Mesodermal cell (in vitro differentiated cells): ENCODE measurements at regions not wholly inside any gene's neighbourhood (a gene's known extent, or its start where the extent isn't known, plus 50 kb on each side); places are given as distances from the start of the nearest gene placed in this dataset.

Source experiments
- H3K27ac ChIP-seq: 2 replicates; pipeline ENCODE4 v1.7.0; 2013; ENCODE audit warnings: mild to moderate bottlenecking, low read depth, low read length, moderate library complexity; ENCODE audit not compliant: severe bottlenecking
- H3K36me3 ChIP-seq: 2 replicates; pipeline ENCODE4 v1.7.1; 2013; ENCODE audit warnings: mild to moderate bottlenecking, low read length, moderate library complexity; ENCODE audit not compliant: control insufficient read depth, insufficient read depth
- H3K4me1 ChIP-seq: one replicate; pipeline ENCODE4 v1.7.1; 2013; ENCODE audit warnings: mild to moderate bottlenecking, low read length; ENCODE audit not compliant: insufficient read depth, control insufficient read depth, poor library complexity, severe bottlenecking
- H3K4me3 ChIP-seq: 2 replicates; pipeline ENCODE4 v1.7.0; 2013; ENCODE audit warnings: low read length, control low read depth, mild to moderate bottlenecking; ENCODE audit not compliant: insufficient read depth, poor library complexity, severe bottlenecking; ENCODE audit errors: extremely low read depth
- H3K9me3 ChIP-seq: 2 replicates; pipeline ENCODE4 v1.7.1; 2013; ENCODE audit warnings: mild to moderate bottlenecking, low read length, moderate library complexity; ENCODE audit not compliant: control insufficient read depth
- WGBS, 2 experiments: methylation state at CpG; one replicate each; pipeline ENCODE4 v1.1.5; 2013; ENCODE audit warnings: missing lambda C conversion rate in 2 of 2; ENCODE audit not compliant: insufficient coverage in 2 of 2; 5-methylcytosine and 5-hydroxymethylcytosine counted together

DNA sequence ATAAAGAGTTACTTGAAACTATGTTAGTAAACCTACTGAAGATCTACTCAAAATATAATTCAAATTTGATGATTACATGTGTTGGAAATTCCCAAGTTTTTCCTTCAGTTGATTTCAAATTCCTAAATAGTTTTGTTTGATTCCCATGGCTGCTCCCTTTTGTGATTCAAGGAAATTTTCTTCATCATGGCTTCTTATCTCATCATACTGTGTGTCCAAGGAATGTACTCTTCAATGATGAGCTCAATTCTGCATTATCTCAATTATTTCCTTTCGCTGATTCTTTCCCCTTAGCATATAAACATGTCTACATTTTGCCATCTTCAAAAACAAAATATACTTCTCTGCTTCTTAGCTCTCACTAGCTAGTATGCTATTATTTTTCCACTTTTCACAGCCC lies 460.4 kb upstream of the NAALADL2 start:
- no peaks in the 10 kb centered on the region for H3K4me1 ChIP-seq
- H3K27ac ChIP-seq = no peak overlapping the region
- no peaks in the 10 kb centered on the region for H3K9me3 ChIP-seq
- no peaks in the 10 kb centered on the region for H3K36me3 ChIP-seq
- WGBS, 2 experiments = 100% methylated on average over 1 of the region's 1 CpG
- H3K4me3 ChIP-seq = no peak overlapping the region

GRCh38 chr3:174403831-174404230 lies 455.3 kb upstream of the NAALADL2 start:
- no peak overlapping the region for H3K4me3 ChIP-seq
- H3K4me1 ChIP-seq = no peaks in the 10 kb centered on the region
- H3K9me3 ChIP-seq = no peaks in the 10 kb centered on the region
- no peaks in the 10 kb centered on the region for H3K36me3 ChIP-seq
- H3K27ac ChIP-seq = no peak overlapping the region

DNA sequence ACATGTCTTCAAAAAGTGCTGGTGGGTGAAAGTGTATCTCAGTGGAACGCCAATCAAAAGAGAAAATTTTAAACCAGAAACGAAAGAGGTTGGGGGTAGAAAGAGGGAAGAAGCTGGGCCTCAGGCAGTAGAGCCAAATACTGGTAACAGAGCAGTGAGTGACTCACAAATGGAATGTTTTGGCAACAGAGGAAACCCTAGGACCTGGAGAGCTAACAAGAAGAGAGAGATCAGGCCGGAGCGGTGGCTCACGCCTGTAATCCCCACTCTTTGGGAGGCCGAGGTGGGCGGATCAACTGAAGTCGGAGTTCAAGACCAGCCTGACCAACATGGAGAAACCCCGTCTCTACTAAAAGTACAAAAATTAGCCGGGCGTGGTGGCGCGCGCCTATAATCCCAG lies 450.8 kb upstream of the NAALADL2 start:
- WGBS, 2 experiments = 78 to 81% methylated on average over 14 of the region's 14 CpGs
- H3K4me1 ChIP-seq = no peaks in the 10 kb centered on the region
- H3K4me3 ChIP-seq = no peak overlapping the region
- no peaks in the 10 kb centered on the region for H3K9me3 ChIP-seq
- H3K36me3 ChIP-seq = no peaks in the 10 kb centered on the region
- no peak overlapping the region for H3K27ac ChIP-seq

DNA sequence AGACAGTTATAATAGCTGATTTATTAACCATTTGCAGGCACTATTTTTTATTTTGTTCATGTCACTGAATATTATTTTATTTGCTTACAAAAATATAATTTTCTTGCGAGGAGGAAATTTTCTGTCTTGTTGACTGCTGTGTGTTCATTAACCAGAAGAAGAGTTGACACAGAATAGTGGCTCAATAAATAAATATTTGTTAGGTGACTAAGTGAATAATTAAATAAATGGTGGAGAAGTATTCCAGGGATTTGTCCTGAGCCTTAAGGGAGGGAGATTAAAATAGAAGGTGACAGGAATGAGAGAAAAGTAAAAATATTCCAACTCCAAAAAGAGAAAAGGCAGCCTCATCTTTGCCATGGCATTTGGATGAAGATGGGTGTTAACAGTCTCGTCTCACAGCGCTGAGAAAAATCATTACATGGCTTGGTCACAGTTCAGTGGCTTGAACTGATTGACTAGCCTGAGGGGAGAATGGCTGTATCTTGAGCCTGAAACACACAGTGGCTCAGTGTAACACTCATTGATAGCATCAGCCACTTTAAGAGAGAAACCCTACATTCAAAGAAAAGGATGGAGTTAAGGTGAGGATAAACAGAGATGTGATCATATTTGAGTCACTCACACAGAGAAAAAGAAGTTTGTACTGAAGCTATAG lies 449.9 kb upstream of the NAALADL2 start:
- Histone ChIP-seq H3K4me1 (no peaks in the 10 kb centered on the region), H3K9me3 (no peaks in the 10 kb centered on the region), H3K27ac (no peak overlapping the region), H3K36me3 (no peaks in the 10 kb centered on the region), H3K4me3 (no peak overlapping the region)
- WGBS, 2 experiments = 66 to 67% methylated on average over 2 of the region's 3 CpGs

- Histone ChIP-seq H3K4me3 (no peak overlapping the region), H3K36me3 (no peaks in the 10 kb centered on the region), H3K27ac (no peak overlapping the region), H3K9me3 (no peaks in the 10 kb centered on the region), H3K4me1 (no peaks in the 10 kb centered on the region)
- 33 to 40% methylated on average over 1 of the region's 2 CpGs for WGBS, 2 experiments
Observed at GRCh38 chr3:174413062-174413912, 445.8 kb upstream of the NAALADL2 start.

DNA sequence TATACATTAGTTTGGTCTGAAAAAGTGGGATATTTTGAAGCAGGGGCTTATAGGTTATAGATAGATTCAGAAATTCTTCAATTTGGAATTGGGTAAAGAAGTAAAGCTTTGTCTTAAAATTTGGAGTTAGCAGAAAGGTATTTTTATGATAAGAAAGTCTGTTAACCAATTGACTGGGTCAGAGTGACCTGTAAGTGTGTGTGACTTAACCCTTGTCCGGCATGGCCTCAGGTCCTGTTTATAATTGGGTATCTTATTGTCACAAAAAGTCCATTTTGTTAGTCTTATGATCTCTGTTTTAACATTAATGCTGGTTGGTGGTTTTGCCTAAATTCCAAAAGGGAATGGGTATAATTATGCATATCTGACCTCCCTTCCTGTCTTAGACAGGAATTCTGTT lies 444.2 kb upstream of the NAALADL2 start:
- Histone ChIP-seq H3K4me1 (no peaks in the 10 kb centered on the region), H3K4me3 (no peak overlapping the region), H3K36me3 (no peaks in the 10 kb centered on the region), H3K27ac (no peak overlapping the region), H3K9me3 (no peaks in the 10 kb centered on the region)
- WGBS, 2 experiments = 100% methylated on average over 1 of the region's 1 CpG; no CpG with 5 or more reads in 1 of the 2 experiments

DNA sequence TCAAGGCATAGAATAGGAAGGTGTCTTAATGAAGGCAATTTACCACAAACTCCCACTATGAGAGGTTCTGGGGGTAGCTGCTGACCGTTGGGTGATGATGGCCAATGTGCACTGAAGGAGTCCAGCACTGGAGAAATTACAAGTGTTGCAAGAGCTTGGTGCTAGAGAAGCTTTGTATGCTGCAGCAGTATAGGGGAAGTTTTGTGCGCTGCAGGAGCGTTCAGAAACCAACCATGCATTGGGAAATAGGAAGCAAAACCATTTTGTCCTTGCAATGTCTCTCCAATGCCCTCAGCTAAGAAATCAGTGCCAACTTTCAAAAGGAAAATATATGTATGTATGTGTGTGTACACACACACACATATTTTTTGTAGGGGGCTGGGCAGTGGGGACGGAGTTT lies 441.6 kb upstream of the NAALADL2 start:
- Histone ChIP-seq H3K27ac (no peak overlapping the region), H3K36me3 (no peaks in the 10 kb centered on the region), H3K9me3 (no peaks in the 10 kb centered on the region), H3K4me1 (no peaks in the 10 kb centered on the region), H3K4me3 (no peak overlapping the region)
- 100% methylated on average over 2 of the region's 4 CpGs; no CpG with 5 or more reads in 1 of the 2 experiments for WGBS, 2 experiments

DNA sequence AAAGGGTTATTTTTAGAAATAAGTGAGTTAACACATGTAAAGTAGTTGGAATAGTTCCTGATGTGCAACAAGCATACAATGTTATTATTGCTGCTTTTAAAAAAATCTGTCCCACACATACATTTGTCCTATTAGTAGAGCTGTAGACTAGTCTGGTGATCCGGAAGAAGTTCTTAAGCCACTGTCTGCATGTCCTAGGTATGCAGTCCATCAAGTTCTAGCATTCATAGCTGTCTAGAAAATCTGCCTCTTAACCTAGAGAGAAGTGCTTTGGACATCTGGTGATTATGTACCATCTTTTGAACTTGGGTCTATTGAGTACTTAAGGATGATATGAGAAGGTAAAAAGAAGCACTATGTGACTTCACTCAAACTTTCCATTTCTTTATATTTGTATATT lies 439.9 kb upstream of the NAALADL2 start:
- Histone ChIP-seq H3K4me3 (no peak overlapping the region), H3K27ac (no peak overlapping the region), H3K9me3 (no peaks in the 10 kb centered on the region), H3K36me3 (no peaks in the 10 kb centered on the region), H3K4me1 (no peaks in the 10 kb centered on the region)
- WGBS, 2 experiments = 100% methylated on average over 1 of the region's 1 CpG; no CpG with 5 or more reads in 1 of the 2 experiments

GRCh38 chr3:174423936-174424335 lies 435.2 kb upstream of the NAALADL2 start:
- no peak overlapping the region for H3K27ac ChIP-seq
- H3K4me3 ChIP-seq = no peak overlapping the region
- WGBS, 2 experiments = 71 to 100% methylated on average over 1 of the region's 2 CpGs
- H3K4me1 ChIP-seq = no peaks in the 10 kb centered on the region
- H3K9me3 ChIP-seq = no peaks in the 10 kb centered on the region
- no peaks in the 10 kb centered on the region for H3K36me3 ChIP-seq

DNA sequence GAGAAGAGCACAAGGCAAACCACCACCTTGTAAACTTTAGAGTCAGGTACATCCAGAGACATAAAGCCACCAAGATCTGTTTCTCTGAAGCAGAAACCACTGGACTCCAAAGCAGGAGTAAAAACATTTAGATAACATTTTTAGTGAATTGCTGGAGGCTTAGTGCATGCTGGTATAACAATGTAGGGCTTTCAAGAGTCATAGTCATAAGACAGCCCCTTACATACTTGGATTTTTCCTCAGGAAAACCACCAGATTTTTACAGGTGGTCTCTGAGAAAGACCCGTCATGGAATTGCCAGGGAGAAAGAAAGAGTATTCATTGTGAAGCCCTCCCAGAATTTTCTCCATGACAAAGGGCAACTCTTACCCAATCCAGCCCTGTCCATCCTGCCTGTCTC lies 434.5 kb upstream of the NAALADL2 start:
- no peak overlapping the region for H3K4me3 ChIP-seq
- no peaks in the 10 kb centered on the region for H3K36me3 ChIP-seq
- no peak overlapping the region for H3K27ac ChIP-seq
- H3K4me1 ChIP-seq = no peaks in the 10 kb centered on the region
- no CpG with 5 or more reads among the region's 1 CpG for WGBS, 2 experiments
- no peaks in the 10 kb centered on the region for H3K9me3 ChIP-seq

DNA sequence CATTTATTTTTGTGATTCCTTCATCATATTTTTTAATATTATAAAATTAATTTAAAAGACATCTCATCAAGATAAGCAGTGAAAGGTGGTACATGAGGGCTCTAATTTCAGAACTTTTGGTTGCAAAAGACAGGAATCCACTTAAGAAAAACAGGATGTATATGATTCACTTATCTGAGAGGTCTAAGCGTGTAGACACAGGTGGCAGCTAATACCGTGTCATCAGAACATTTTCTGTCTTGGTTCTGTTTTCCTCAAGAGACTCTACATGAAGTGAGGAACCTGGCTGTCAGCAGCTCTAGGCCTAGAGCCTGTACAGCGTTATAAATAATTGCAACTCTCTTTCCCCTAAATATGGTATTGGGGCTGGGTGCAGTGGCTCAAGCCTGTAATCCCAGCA lies 433.7 kb upstream of the NAALADL2 start:
- no peaks in the 10 kb centered on the region for H3K36me3 ChIP-seq
- H3K9me3 ChIP-seq = no peaks in the 10 kb centered on the region
- no peak overlapping the region for H3K4me3 ChIP-seq
- no peak overlapping the region for H3K27ac ChIP-seq
- H3K4me1 ChIP-seq = no peaks in the 10 kb centered on the region
- WGBS, 2 experiments = 91 to 100% methylated on average over 2 to 3 of the region's 3 CpGs
